Right lobe of liver (tissue), 6 donors: ENCODE measurements at regions not wholly inside any gene's neighbourhood (a gene's known extent, or its start where the extent isn't known, plus 50 kb on each side); places are given as distances from the start of the nearest gene placed in this dataset.

ENCODE experiments used
- ATAC-seq, 4 donors: fragments of 200-7000 bp; cut with Tn5 transposase; one replicate each; pipeline ENCODE4 v1.9.1; 2020; ENCODE audit warnings: mild to moderate bottlenecking in 4 of 4, moderate library complexity in 4 of 4
- DNase-seq, 3 donors: peaks; one replicate each; pipeline ENCODE4 v3.0.0-alpha.2; 2020
- H3K27ac ChIP-seq, 3 donors: fragments of 200-600 bp; one replicate each; pipeline ENCODE4 v1.8.0; 2022
- H3K27me3 ChIP-seq, 2 donors: fragments of 200-600 bp; one replicate each; pipeline ENCODE4 v1.8.0; 2022
- H3K36me3 ChIP-seq, 4 donors: fragments of 200-600 bp; sonication (generic) in 1 of 4; one replicate each; pipeline versions ENCODE4 v1.5.1 to v1.8.0; 2017 to 2022; ENCODE audit warnings: control low read depth in 1 of 4
- H3K4me1 ChIP-seq, 4 donors: fragments of 200-600 bp; sonication (generic) in 1 of 4; one replicate each; pipeline versions ENCODE4 v1.5.1 to v1.8.0; 2017 to 2022; ENCODE audit warnings: control low read depth in 1 of 4
- H3K4me3 ChIP-seq, 3 donors: fragments of 200-600 bp; one replicate each; pipeline ENCODE4 v1.8.0; 2022
- H3K9me3 ChIP-seq, 4 donors: fragments of 200-600 bp; sonication (generic) in 1 of 4; one replicate each; pipeline versions ENCODE4 v1.5.1 to v1.8.0; 2017 to 2022; ENCODE audit warnings: control low read depth in 1 of 4
- POLR2A ChIP-seq: fragments of 450-650 bp; IDR thresholded peaks from one replicate; pipeline ENCODE4 v1.6.1; 2017; ENCODE audit warnings: antibody characterized with exemption, mild to moderate bottlenecking
- WGBS: methylation state at CpG from one replicate; pipeline ENCODE4 v1.1.6; 2018; ENCODE audit warnings: low coverage, low lambda C conversion rate; ENCODE audit not compliant: insufficient coverage; ENCODE audit errors: missing lambda C conversion rate; 5-methylcytosine and 5-hydroxymethylcytosine counted together
- intact Hi-C, 2 donors: fragments of 100-400 bp; cut with DNase I; formaldehyde crosslinking; loops; one replicate each; pipeline versions ENCODE4 v1.11.2 to v1.14.1; 2022
- TF ChIP-seq, protein P1 (sequence below), 4 donors: fragments of 200-600 bp in 3 of 4; fragments of 450-650 bp in 1 of 4; IDR thresholded peaks; one replicate each; pipeline versions ENCODE4 v1.5.1 to v1.8.0; 2016 to 2022; ENCODE audit warnings: antibody characterized with exemption in 4 of 4, mild to moderate bottlenecking in 2 of 4
- donor health status: DM: no; HTN: yes; CAD: no.
- donor health status: DM: no; HTN: no; CAD: no.
- donor health status: DM: no; HTN: no; CAD: no.
- donor health status: DM: no; HTN: yes; CAD: no.
- donor health status: DM: no; HTN: yes; CAD: no.

DNA sequence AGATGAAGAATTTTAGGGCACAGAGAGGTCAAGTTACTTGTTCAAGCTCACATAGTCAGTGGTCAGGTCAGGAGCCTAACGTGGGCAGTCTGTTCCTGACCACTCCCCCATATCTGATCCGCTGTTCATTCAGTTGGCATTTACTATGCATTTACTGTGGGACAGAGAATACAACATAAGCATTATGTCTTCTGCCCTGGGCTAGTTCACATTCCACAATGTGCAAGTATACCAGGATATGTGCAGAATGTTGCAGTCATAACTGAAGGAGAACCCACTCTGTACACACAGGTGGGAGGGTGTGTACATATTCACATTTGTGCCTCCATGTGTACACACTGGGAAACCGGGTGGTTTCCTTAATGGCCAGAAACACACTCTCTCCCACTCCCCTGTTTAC lies 309.6 kb downstream of the PRDM2 start:
- WGBS: 46% methylated on average over 3 of the region's 3 CpGs

DNA sequence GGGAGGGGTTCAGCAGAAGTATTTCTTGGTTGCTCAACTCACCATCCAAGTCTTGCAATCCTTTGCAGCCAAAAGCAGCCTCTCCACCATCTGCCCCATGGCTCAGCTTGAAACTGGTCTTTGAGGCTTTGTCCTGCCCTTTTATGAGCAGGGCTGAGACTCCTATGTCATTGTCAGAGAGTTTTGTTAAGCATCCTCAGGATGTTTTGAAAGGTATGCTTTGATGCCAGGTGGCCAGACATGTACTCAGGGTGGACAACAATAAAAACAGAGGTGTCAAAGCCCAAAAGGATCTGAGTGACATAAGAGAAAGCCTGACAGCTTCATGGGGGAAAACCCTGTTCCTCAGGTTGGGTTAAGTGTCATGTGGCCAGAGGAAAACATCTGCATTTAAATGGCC lies 310.5 kb downstream of the PRDM2 start:
- intact Hi-C loops: no loop called here
- H3K27me3 ChIP-seq: no peaks in the 10 kb centered on the region
- TF ChIP-seq, protein P1, sequence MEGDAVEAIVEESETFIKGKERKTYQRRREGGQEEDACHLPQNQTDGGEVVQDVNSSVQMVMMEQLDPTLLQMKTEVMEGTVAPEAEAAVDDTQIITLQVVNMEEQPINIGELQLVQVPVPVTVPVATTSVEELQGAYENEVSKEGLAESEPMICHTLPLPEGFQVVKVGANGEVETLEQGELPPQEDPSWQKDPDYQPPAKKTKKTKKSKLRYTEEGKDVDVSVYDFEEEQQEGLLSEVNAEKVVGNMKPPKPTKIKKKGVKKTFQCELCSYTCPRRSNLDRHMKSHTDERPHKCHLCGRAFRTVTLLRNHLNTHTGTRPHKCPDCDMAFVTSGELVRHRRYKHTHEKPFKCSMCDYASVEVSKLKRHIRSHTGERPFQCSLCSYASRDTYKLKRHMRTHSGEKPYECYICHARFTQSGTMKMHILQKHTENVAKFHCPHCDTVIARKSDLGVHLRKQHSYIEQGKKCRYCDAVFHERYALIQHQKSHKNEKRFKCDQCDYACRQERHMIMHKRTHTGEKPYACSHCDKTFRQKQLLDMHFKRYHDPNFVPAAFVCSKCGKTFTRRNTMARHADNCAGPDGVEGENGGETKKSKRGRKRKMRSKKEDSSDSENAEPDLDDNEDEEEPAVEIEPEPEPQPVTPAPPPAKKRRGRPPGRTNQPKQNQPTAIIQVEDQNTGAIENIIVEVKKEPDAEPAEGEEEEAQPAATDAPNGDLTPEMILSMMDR (IDR thresholded peaks at IDR 0.05): no peak
- no peak for TF ChIP-seq POLR2A
- no peak overlapping the region for H3K27ac ChIP-seq
- DNase-seq (no peak), ATAC-seq (no peak)
- H3K36me3 ChIP-seq: no peaks in the 10 kb centered on the region
- no peak overlapping the region for H3K4me3 ChIP-seq
- no peaks in the 10 kb centered on the region for H3K9me3 ChIP-seq
- no peaks in the 10 kb centered on the region for H3K4me1 ChIP-seq

More for the DNA sequence above, 309.6 kb downstream of the PRDM2 start:
- no peak for TF ChIP-seq POLR2A
- TF ChIP-seq, protein P1 (IDR thresholded peaks at IDR 0.05): no peak
- no peaks in the 10 kb centered on the region for H3K4me1 ChIP-seq
- no peaks in the 10 kb centered on the region for H3K9me3 ChIP-seq
- intact Hi-C loops: no loop called here
- no peak overlapping the region for H3K4me3 ChIP-seq
- ATAC-seq (no peak), DNase-seq (no peak)
- H3K27ac ChIP-seq: no peak overlapping the region
- no peaks in the 10 kb centered on the region for H3K36me3 ChIP-seq
- no peaks in the 10 kb centered on the region for H3K27me3 ChIP-seq

DNA sequence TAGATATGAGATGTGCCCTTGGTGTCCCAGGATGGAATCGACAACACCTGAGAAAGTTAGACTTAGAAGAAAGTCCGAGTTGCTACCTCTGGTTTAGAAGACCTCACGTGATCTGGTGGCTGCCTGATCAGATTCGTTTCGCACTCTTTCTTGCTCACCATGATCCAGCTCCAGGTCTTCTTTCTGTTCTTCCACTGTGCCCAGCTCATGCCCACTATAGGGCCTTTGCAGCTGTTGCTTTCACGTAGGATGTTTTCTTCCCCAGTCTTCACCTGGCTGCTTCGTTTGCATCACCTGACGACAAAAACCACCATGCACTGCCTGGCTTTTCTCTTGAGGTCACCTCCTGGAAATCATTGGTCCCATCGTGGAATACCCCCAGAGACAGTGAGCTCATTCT lies 311.1 kb downstream of the PRDM2 start:
- Histone ChIP-seq H3K27me3 (no peaks in the 10 kb centered on the region), H3K4me1 (no peaks in the 10 kb centered on the region), H3K9me3 (no peaks in the 10 kb centered on the region), H3K4me3 (no peak overlapping the region), H3K27ac (no peak overlapping the region), H3K36me3 (no peaks in the 10 kb centered on the region)
- intact Hi-C loops: no loop called here
- WGBS: 33% methylated on average over 8 of the region's 9 CpGs
- no peak for ATAC-seq
- DNase-seq: no peak
- no peak for TF ChIP-seq POLR2A
- TF ChIP-seq, protein P1 (IDR thresholded peaks at IDR 0.05): no peak

DNA sequence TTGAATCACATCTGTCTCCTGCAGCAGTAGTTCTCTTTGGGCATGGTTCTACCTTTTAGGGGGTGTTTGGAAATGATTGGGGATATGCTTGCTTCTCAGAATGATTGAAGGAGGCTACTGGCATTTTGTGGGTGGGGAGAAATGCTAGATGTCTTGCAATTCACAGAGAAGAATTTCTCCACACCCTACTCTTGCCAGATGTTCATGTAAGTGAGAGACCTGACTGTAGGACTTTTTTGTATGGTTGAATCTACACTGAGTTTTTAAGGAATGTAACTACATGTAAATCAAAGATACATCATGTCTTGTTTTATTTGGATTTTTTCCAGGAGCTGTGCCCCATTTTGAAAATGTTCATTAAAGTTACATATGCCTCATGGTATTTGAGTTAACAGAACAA lies 311.9 kb downstream of the PRDM2 start:
- intact Hi-C loops: no loop called here
- Histone ChIP-seq H3K9me3 (no peaks in the 10 kb centered on the region), H3K27ac (no peak overlapping the region), H3K4me3 (no peak overlapping the region), H3K27me3 (no peaks in the 10 kb centered on the region), H3K4me1 (no peaks in the 10 kb centered on the region), H3K36me3 (no peaks in the 10 kb centered on the region)
- no peak for DNase-seq
- ATAC-seq: no peak
- TF ChIP-seq, protein P1 (IDR thresholded peaks at IDR 0.05): no peak
- TF ChIP-seq POLR2A: no peak

DNA sequence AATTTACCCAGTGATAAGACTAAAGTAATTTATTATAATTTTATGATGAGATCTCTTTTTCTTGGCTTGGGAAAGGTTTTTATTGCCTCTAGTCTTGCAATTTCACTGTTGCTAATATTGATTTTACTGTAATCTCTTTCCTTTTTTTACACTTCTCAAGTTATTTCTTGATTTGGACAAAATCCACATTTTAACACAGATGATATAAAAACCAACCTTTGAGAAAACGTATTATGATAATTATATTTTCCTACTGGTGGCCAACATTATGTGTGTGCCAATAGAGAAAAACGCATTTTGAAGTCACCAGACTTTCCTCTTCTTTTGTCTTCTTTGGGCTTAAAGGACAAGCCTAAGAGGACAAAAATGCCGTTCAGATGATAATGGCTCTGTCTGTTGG lies 314.9 kb downstream of the PRDM2 start:
- DNase-seq (no peak), ATAC-seq (no peak)
- intact Hi-C loops: no loop called here
- no peaks in the 10 kb centered on the region for H3K9me3 ChIP-seq
- TF ChIP-seq, protein P1 (IDR thresholded peaks at IDR 0.05): no peak
- TF ChIP-seq POLR2A: no peak
- no peak overlapping the region for H3K27ac ChIP-seq
- WGBS: 45% methylated on average over 3 of the region's 3 CpGs
- no peaks in the 10 kb centered on the region for H3K27me3 ChIP-seq
- no peak overlapping the region for H3K4me3 ChIP-seq
- no peaks in the 10 kb centered on the region for H3K36me3 ChIP-seq
- H3K4me1 ChIP-seq: no peaks in the 10 kb centered on the region
